Gastroesophageal sphincter (tissue), 4 donors: ENCODE measurements at regions not wholly inside any gene's neighbourhood (a gene's known extent, or its start where the extent isn't known, plus 50 kb on each side); places are given as distances from the start of the nearest gene placed in this dataset.

Experiments used
- ATAC-seq: fragments of 150-250 bp; one replicate; pipeline ENCODE4 v1.9.1; 2016; ENCODE audit warnings: mild to moderate bottlenecking, moderate library complexity
- H3K27ac ChIP-seq, 4 donors: fragments of 200-600 bp; sonication (generic) in 3 of 4; 1 replicate in 3 of 4; 2 replicates in 1 of 4; pipeline ENCODE4 v1.5.1; 2016 to 2019
- H3K27me3 ChIP-seq: fragments of 200-600 bp; sonication (generic); one replicate; pipeline ENCODE4 v1.5.1; 2019
- H3K36me3 ChIP-seq, 2 donors: fragments of 200-600 bp; sonication (generic); one replicate each; pipeline ENCODE4 v1.5.1; 2019; ENCODE audit warnings: control low read depth in 1 of 2
- H3K4me1 ChIP-seq, 3 donors: fragments of 200-600 bp; sonication (generic); 1 replicate in 2 of 3; 2 replicates in 1 of 3; pipeline ENCODE4 v1.5.1; 2016 to 2019; ENCODE audit warnings: control low read depth in 2 of 3
- H3K4me3 ChIP-seq, 2 donors: fragments of 200-600 bp; sonication (generic); one replicate each; pipeline ENCODE4 v1.5.1; 2019; ENCODE audit warnings: mild to moderate bottlenecking in 1 of 2, moderate library complexity in 1 of 2
- H3K9me3 ChIP-seq, 3 donors: fragments of 200-600 bp; sonication (generic); one replicate each; pipeline ENCODE4 v1.5.1; 2017 to 2019; ENCODE audit warnings: control low read depth in 2 of 3
- EP300 ChIP-seq: sonication (generic); formaldehyde crosslinking; IDR thresholded peaks from one replicate; pipeline ENCODE4 v1.6.1; 2017; ENCODE audit warnings: antibody characterized with exemption, mild to moderate bottlenecking
- POLR2A ChIP-seq, 2 donors: fragments of 450-650 bp; IDR thresholded peaks; one replicate each; pipeline ENCODE4 v1.6.1; 2017; ENCODE audit warnings: antibody characterized with exemption in 2 of 2, mild to moderate bottlenecking in 2 of 2, moderate library complexity in 1 of 2
- POLR2AphosphoS5 ChIP-seq: sonication (generic); formaldehyde crosslinking; IDR thresholded peaks from one replicate; pipeline ENCODE4 v1.6.1; 2017; ENCODE audit warnings: antibody characterized with exemption
- WGBS, 2 donors: methylation state at CpG; one replicate each; pipeline ENCODE4 v1.1.5; 2018; ENCODE audit warnings: low coverage in 1 of 2; 5-methylcytosine and 5-hydroxymethylcytosine counted together
- TF ChIP-seq, protein P1 (sequence below), 4 experiments: fragments of 200-600 bp in 2 of 4; fragments of 450-650 bp in 2 of 4; sonication (generic) in 1 of 4; IDR thresholded peaks; one replicate each; pipeline ENCODE4 v1.5.1; 2017 to 2019; ENCODE audit warnings: antibody characterized with exemption in 4 of 4, mild to moderate bottlenecking in 2 of 4, moderate library complexity in 2 of 4

DNA sequence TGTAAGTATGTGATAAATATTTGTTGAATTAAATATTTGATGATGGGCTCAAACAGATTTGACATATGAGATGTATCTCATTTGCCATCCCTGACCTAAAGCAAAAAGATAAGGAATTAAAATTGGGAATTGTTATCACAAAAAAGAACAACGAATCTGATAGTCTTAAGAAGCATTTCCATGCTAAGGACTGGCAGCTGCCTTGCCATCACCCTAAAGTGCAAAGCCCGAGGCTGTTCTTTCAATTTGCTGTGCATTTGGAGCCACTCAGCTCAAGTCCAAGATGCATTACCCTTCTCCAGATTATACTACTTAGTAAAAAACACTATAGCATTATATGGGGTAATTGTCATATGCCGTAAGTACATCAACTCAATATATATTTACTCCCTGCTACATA, 618.3 kb upstream of the CLINT1 start:
- H3K36me3 ChIP-seq: no peaks in the 10 kb centered on the region
- H3K4me1 ChIP-seq: peaks cover 0 to 5% (median 3%) of the 10 kb centered on the region in 3 donors
- WGBS, 2 donors: 85 to 94% methylated on average over 3 of the region's 3 CpGs
- ATAC-seq: no peak
- no peaks in the 10 kb centered on the region for H3K27me3 ChIP-seq
- no peak for TF ChIP-seq POLR2A (IDR thresholded peaks at IDR 0.05)
- no peak for TF ChIP-seq EP300
- TF ChIP-seq, protein P1, sequence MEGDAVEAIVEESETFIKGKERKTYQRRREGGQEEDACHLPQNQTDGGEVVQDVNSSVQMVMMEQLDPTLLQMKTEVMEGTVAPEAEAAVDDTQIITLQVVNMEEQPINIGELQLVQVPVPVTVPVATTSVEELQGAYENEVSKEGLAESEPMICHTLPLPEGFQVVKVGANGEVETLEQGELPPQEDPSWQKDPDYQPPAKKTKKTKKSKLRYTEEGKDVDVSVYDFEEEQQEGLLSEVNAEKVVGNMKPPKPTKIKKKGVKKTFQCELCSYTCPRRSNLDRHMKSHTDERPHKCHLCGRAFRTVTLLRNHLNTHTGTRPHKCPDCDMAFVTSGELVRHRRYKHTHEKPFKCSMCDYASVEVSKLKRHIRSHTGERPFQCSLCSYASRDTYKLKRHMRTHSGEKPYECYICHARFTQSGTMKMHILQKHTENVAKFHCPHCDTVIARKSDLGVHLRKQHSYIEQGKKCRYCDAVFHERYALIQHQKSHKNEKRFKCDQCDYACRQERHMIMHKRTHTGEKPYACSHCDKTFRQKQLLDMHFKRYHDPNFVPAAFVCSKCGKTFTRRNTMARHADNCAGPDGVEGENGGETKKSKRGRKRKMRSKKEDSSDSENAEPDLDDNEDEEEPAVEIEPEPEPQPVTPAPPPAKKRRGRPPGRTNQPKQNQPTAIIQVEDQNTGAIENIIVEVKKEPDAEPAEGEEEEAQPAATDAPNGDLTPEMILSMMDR (IDR thresholded peaks at IDR 0.05): no peak
- no peak for TF ChIP-seq POLR2AphosphoS5
- no peak overlapping the region for H3K27ac ChIP-seq
- no peaks in the 10 kb centered on the region for H3K9me3 ChIP-seq
- H3K4me3 ChIP-seq: no peak overlapping the region

DNA sequence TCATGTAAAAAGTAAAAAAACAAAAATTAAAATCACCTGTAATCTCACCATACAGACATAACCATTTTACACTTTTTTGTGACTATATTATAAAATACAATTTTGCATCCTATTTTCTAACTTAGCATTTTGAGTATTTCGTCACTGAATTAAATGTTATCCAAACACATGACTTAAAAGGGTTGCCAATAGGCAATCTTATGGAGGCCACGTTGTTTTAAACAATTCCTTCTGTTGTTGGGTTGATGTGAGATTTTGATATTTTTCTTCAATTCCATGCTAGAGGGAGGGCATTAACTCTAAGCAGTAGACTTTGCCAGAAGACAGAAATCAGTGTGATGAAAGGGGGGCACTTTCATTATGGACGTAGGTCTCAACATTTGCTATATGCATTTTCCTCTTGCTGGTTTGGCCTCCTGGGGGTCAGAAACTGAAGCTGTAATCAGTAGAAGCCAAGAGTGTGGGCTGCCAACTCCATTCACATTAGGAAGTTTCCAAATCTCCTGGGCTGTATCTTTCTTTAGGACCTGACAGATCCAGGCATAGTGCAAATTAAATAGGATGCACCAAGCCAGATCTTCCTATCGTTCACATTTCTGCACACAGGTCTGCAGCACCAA, 614.2 kb upstream of the CLINT1 start:
- 45 to 53% methylated on average over 4 of the region's 4 CpGs for WGBS, 2 donors
- no peak for ATAC-seq
- Histone ChIP-seq H3K4me1 (peaks cover 0 to 9% (median 0%) of the 10 kb centered on the region in 3 donors), H3K4me3 (no peak overlapping the region), H3K9me3 (no peaks in the 10 kb centered on the region), H3K27me3 (no peaks in the 10 kb centered on the region), H3K27ac (no peak overlapping the region), H3K36me3 (no peaks in the 10 kb centered on the region)
- TF ChIP-seq, protein P1 (IDR thresholded peaks at IDR 0.05): no peak
- TF ChIP-seq POLR2A (IDR thresholded peaks at IDR 0.05): no peak
- TF ChIP-seq POLR2AphosphoS5: no peak
- TF ChIP-seq EP300: no peak

DNA sequence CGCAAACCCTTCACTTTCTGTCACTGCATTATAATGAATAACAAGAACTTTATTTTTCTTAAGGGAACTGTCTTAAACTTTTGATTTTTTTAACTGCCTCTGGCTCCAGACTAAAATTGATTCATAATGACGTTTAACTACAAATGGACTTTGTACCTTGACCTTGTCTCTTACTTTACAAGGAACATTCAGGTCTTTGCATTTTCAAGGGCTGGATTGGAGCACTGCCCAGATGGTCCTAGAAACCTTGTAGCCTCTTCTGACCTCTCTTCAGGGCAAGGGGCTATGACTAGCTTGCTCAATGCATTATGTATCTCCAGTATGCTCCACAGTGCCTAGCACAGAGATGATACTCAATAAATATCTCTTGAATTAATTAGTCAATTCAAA, 612.6 kb upstream of the CLINT1 start:
- Histone ChIP-seq H3K9me3 (no peaks in the 10 kb centered on the region), H3K27me3 (no peaks in the 10 kb centered on the region), H3K4me3 (no peak overlapping the region), H3K36me3 (no peaks in the 10 kb centered on the region), H3K4me1 (peaks cover 0 to 9% (median 0%) of the 10 kb centered on the region in 3 donors), H3K27ac (no peak overlapping the region)
- WGBS, 2 donors: 42 to 47% methylated on average over 2 of the region's 2 CpGs
- no peak for ATAC-seq
- TF ChIP-seq POLR2AphosphoS5 (no peak), POLR2A (IDR thresholded peaks at IDR 0.05) (no peak), EP300 (no peak)
- TF ChIP-seq, protein P1 (IDR thresholded peaks at IDR 0.05): no peak

DNA sequence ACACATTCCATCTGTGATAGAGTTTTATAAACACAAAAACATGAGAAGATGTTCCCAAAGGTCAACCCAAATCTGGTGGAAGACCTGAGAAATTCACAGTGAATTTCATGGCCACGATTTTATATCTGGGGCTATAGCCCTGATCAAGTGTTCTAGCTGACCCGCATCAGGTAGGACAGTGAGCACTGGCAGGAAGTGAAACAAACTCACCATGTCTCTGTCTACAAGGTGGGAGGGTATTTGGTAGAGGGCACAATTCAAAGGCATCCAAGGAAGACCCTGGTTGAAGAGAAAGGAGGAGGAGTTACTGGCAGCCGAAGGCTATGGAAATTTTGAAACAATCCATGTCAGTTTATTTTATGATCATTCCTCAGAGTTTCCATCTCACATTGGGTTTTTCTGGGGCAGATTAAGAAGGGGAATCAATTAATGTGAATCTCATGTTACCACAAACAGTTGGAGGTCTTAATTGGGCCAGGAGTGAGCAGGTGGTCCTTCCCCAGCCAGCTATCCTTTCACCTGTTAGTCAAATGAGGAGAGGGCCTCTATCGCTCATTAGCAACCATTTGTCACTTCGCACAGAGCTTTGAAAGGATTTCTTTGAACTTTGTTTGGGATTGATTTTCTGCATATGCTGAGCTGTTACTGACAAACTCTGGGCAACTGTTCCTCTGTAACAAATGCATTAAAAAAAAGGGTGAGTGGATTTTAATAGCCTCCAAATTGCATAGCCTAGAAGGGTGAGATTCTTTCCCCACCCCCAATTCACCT, 612.0 kb upstream of the CLINT1 start:
- H3K4me3 ChIP-seq: no peak overlapping the region
- H3K4me1 ChIP-seq: peaks cover 0 to 10% (median 0%) of the 10 kb centered on the region in 3 donors
- H3K9me3 ChIP-seq: no peaks in the 10 kb centered on the region
- no peak overlapping the region for H3K27ac ChIP-seq
- TF ChIP-seq POLR2A (IDR thresholded peaks at IDR 0.05) (no peak), EP300 (no peak), POLR2AphosphoS5 (no peak)
- TF ChIP-seq, protein P1 (IDR thresholded peaks at IDR 0.05): no peak
- H3K27me3 ChIP-seq: no peaks in the 10 kb centered on the region
- 71 to 83% methylated on average over 4 to 5 of the region's 5 CpGs for WGBS, 2 donors
- H3K36me3 ChIP-seq: no peaks in the 10 kb centered on the region
- ATAC-seq: no peak

DNA sequence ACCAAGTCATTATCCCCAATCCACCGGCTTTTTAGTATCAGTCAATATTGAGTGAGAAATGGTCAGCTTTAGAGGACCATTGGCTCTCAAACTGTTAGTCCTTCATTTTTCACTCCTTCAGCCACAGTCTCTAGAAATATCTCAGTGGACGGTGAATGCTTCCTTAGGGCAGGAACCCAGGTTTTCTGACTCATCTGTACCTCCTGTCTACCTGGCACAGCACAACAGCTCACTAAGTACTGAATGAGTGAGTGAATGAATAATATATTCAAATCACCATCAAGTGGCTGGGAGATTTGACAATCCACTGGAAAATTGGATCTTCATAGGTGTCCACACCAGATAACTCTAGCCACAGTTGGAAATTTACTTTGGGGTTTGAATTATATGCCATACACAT, 609.5 kb upstream of the CLINT1 start:
- ATAC-seq: no peak
- no peak for TF ChIP-seq EP300
- TF ChIP-seq POLR2AphosphoS5: no peak
- TF ChIP-seq POLR2A (IDR thresholded peaks at IDR 0.05): no peak
- TF ChIP-seq, protein P1 (IDR thresholded peaks at IDR 0.05): no peak
- no peaks in the 10 kb centered on the region for H3K9me3 ChIP-seq
- H3K4me3 ChIP-seq: no peak overlapping the region
- H3K27me3 ChIP-seq: no peaks in the 10 kb centered on the region
- H3K36me3 ChIP-seq: no peaks in the 10 kb centered on the region
- WGBS, 2 donors: 57 to 89% methylated on average over 1 to 2 of the region's 2 CpGs
- H3K27ac ChIP-seq: no peak overlapping the region
- peaks cover 0 to 35% (median 0%) of the 10 kb centered on the region in 3 donors for H3K4me1 ChIP-seq
